Skeletal muscle tissue (tissue), 3 donors: ENCODE measurements at regions not wholly inside any gene's neighbourhood (a gene's known extent, or its start where the extent isn't known, plus 50 kb on each side); places are given as distances from the start of the nearest gene placed in this dataset.

Source experiments
- H3K27ac ChIP-seq: one replicate; pipeline ENCODE4 v1.7.0; 2013; ENCODE audit warnings: mild to moderate bottlenecking, low read depth, low read length, inconsistent platforms
- H3K27me3 ChIP-seq, 3 donors: one replicate each; pipeline ENCODE4 v1.7.0; 2013; ENCODE audit warnings: low read length in 3 of 3; ENCODE audit not compliant: control insufficient read depth in 3 of 3, insufficient read depth in 3 of 3
- H3K36me3 ChIP-seq, 3 donors: one replicate each; pipeline ENCODE4 v1.7.0; 2013; ENCODE audit warnings: low read length in 3 of 3; ENCODE audit not compliant: control insufficient read depth in 3 of 3, insufficient read depth in 3 of 3
- H3K4me1 ChIP-seq, 3 donors: one replicate each; pipeline ENCODE4 v1.7.0; 2013; ENCODE audit warnings: low read length in 3 of 3, mild to moderate bottlenecking in 3 of 3; ENCODE audit not compliant: control insufficient read depth in 3 of 3, insufficient read depth in 3 of 3
- H3K4me3 ChIP-seq, 3 donors: one replicate each; pipeline ENCODE4 v1.7.0; 2013; ENCODE audit warnings: low read length in 3 of 3
- H3K9ac ChIP-seq, 3 donors: one replicate each; pipeline ENCODE4 v1.7.0; 2013; ENCODE audit warnings: low read length in 3 of 3, mild to moderate bottlenecking in 3 of 3, moderate library complexity in 2 of 3, low read depth in 1 of 3
- H3K9me3 ChIP-seq, 3 donors: one replicate each; pipeline ENCODE4 v1.7.0; 2013; ENCODE audit warnings: low read length in 3 of 3; ENCODE audit not compliant: control insufficient read depth in 3 of 3
- donor health status: Osteomylitis.

DNA sequence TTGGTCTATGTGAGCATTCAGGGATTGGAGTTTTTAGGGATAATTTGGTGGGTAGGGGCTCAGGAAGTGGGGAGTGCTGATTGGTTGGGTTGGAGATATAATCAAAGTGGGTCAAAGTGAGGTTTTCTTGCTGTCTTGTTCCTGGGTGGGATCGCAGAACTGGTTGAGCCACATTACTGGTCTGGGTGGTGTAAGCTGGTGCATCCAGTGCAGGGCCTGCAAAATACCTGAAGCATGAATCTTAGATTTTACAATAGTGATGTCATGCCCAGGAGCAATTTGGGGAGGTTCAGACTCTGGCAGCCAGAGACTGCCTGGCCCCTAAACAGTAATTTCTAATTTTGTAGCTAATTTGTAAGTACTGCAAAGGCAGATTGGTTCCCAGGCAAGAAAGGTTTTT lies 665.6 kb upstream of the PRKX start:
- Histone ChIP-seq H3K36me3 (no peaks in the 10 kb centered on the region), H3K4me3 (no peak overlapping the region), H3K27me3 (no peaks in the 10 kb centered on the region), H3K4me1 (no peaks in the 10 kb centered on the region), H3K27ac (no peak overlapping the region), H3K9ac (no peak overlapping the region), H3K9me3 (no peaks in the 10 kb centered on the region)

DNA sequence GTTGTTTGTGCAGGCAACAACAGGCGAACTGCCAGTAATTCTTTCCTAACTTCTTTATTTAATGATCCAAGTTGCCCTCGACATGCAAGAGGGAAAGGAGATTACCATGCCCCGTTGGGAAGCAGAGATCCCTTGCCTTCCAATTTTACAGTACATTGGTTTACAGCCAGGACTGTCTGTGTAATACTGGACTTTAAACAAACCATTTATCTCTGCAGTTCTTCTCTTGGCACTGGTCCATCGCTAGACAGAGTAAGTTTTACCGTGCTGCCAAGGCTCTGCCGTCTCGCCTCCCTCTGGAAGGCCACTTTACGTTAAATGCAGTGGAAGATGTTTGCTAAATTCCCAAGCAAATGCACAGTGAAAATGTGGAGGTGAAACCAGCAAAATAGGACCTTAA lies 660.3 kb upstream of the PRKX start:
- no peak overlapping the region for H3K27ac ChIP-seq
- H3K27me3 ChIP-seq, result no peaks in the 10 kb centered on the region
- H3K9ac ChIP-seq, result no peak overlapping the region
- no peaks in the 10 kb centered on the region for H3K4me1 ChIP-seq
- no peak overlapping the region for H3K4me3 ChIP-seq
- H3K36me3 ChIP-seq, result no peaks in the 10 kb centered on the region
- no peaks in the 10 kb centered on the region for H3K9me3 ChIP-seq

DNA sequence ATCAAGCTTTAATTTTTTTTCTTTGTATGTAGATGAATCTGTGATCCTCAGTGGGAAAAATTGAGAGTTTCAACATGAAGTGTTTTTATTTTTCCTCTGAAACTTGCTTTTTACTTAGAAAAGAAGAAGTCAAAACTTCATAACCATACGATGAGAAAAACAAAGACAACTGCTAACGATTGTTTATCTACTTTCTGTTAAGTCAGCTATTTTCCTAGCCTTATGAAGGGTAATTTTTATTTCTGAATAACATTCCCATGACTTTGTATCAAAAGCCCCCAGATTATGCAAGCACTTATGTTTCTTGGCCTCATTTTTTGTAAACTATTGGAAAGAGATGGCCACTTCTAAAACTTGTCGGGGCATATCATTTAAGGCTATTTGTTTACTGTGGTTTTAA lies 645.1 kb upstream of the PRKX start:
- Histone ChIP-seq H3K4me1 (no peaks in the 10 kb centered on the region), H3K27me3 (no peaks in the 10 kb centered on the region), H3K9ac (no peak overlapping the region), H3K36me3 (no peaks in the 10 kb centered on the region), H3K27ac (no peak overlapping the region), H3K4me3 (no peak overlapping the region), H3K9me3 (no peaks in the 10 kb centered on the region)

DNA sequence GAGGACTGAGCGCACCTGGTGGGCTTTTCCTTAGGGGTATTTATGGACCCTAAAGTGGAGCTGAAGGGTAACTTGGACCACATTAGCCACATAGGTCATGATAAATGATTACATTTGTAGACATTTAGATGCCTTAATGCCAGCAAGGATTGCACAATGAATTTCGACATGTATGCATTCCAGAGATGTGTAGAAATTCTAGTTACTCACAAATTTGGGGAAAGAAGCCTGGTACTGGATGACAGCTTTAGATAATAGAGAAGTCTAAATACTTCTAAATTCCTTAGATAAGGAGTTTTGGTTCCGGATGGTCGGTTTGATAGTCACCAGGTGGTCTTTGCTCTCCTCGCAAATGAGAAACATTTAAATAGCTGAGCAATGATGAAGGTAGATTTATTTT lies 609.5 kb upstream of the PRKX start:
- Histone ChIP-seq H3K36me3 (no peaks in the 10 kb centered on the region), H3K4me1 (no peaks in the 10 kb centered on the region), H3K27ac (no peak overlapping the region), H3K9me3 (no peaks in the 10 kb centered on the region), H3K27me3 (no peaks in the 10 kb centered on the region), H3K4me3 (no peak overlapping the region), H3K9ac (no peak overlapping the region)

DNA sequence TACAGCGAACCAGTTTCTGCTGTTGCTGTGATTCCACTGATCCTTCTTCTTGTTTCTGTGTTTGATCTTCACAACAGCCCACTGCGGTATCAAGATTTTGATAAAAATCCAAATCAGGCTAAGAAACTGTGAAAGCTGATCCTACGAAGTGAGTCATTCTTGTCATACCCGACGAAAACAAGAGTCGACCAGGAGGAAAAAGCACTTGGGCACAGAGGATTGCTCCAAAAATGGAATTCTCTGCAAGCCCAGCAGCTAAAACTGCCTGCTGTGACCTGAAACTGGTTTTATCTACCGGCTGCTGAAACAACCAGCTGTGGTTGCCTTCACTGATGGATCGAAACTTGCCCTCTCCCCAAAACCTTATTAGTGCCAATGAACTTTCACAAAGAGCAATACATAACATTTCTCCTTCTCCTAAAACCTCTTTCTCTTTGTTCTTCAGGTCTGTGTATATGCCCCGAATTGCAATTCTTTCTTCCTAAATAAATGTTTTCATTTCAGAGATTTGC lies 607.0 kb upstream of the PRKX start:
- Histone ChIP-seq H3K9me3 (no peaks in the 10 kb centered on the region), H3K4me3 (no peak overlapping the region), H3K9ac (no peak overlapping the region), H3K27ac (no peak overlapping the region), H3K36me3 (no peaks in the 10 kb centered on the region), H3K4me1 (no peaks in the 10 kb centered on the region), H3K27me3 (no peaks in the 10 kb centered on the region)

DNA sequence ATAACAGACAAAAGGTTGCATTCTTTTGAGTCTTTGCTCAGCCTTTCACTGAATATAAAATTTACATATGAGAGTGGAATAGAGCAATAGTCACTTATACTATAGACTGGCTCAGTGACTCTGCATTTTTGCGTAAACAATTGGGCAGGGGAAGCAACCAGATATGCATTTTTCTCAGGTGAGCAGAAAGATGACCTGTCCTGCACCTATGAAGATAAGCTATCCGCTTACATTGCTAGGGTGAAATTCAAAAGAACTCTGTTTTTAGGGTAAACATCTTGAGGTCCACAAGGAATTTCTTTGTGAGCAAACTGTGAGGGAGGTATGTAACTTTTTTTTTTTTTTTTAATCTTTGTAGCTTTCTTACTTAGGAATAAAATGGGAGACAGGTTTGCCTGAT lies 602.4 kb upstream of the PRKX start:
- Histone ChIP-seq H3K9ac (no peak overlapping the region), H3K27ac (no peak overlapping the region), H3K4me3 (no peak overlapping the region), H3K4me1 (no peaks in the 10 kb centered on the region), H3K36me3 (no peaks in the 10 kb centered on the region), H3K9me3 (peaks cover 0 to 2% (median 0%) of the 10 kb centered on the region in 3 donors), H3K27me3 (no peaks in the 10 kb centered on the region)

DNA sequence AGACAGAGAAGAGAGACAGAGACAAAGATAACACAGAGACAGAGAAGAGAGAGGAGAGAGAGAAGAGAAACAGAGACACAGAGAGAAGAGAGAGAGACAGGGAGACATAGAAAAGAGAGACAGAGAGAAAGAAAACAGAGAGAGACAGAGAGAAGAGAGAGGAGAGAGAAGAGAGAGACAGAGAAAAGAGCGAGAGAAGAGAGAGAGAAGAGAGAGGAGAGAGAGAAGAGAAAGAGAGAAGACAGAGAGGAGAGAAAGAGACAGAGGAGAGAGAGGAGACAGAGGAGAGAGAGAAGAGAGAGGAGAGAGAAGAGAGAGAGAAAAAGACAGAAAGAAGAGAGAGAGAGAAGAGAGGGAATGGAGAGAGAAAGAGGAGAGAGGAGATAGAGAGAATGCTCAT lies 601.1 kb upstream of the PRKX start:
- H3K9ac ChIP-seq, result no peak overlapping the region
- H3K27ac ChIP-seq, result no peak overlapping the region
- H3K27me3 ChIP-seq, result no peaks in the 10 kb centered on the region
- no peak overlapping the region for H3K4me3 ChIP-seq
- H3K4me1 ChIP-seq, result no peaks in the 10 kb centered on the region
- H3K36me3 ChIP-seq, result no peaks in the 10 kb centered on the region
- H3K9me3 ChIP-seq, result peaks cover 0 to 2% (median 0%) of the 10 kb centered on the region in 3 donors

DNA sequence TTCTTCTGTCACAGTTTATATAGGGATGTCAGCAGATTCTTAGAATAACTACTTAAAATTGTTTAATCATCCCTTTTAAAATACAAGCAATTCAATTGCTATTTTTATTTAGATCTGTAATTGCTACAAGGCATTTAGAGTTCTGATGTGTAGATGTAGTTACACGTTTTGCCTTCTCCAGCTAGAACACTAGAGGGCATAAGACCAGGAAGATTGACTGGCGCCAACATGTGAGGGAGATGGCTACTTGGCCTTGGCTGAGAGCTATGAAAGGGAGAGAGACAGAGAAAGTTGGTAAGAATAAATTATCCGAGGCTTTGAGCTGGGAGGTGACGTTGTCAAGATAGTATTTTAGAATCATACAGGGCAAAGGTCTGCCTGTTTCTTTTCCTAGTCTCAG lies 563.7 kb upstream of the PRKX start:
- Histone ChIP-seq H3K36me3 (no peaks in the 10 kb centered on the region), H3K9ac (no peak overlapping the region), H3K4me1 (no peaks in the 10 kb centered on the region), H3K27ac (no peak overlapping the region), H3K4me3 (no peak overlapping the region), H3K9me3 (no peaks in the 10 kb centered on the region), H3K27me3 (no peaks in the 10 kb centered on the region)

DNA sequence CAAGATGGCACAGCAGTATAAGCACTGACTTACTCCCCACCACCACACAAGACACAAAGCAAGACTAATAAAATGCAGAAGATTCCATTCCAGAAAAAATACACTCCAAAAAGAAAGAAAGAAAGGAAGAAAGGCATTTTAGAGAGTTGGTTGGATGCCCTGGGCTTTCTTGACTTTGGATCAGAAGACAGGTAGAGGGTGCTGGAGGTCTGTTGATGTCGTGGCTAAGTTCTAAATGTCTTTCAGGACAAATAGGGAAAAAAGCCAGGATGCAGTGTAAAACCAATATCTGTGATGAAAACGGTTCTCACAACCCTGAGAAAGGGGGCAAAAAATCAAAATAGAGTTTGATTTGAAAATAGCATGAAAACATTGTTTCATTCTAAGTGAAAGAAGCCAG lies 555.2 kb upstream of the PRKX start:
- Histone ChIP-seq H3K4me3 (no peak overlapping the region), H3K4me1 (no peaks in the 10 kb centered on the region), H3K36me3 (no peaks in the 10 kb centered on the region), H3K27ac (no peak overlapping the region), H3K27me3 (no peaks in the 10 kb centered on the region), H3K9ac (no peak overlapping the region), H3K9me3 (no peaks in the 10 kb centered on the region)

DNA sequence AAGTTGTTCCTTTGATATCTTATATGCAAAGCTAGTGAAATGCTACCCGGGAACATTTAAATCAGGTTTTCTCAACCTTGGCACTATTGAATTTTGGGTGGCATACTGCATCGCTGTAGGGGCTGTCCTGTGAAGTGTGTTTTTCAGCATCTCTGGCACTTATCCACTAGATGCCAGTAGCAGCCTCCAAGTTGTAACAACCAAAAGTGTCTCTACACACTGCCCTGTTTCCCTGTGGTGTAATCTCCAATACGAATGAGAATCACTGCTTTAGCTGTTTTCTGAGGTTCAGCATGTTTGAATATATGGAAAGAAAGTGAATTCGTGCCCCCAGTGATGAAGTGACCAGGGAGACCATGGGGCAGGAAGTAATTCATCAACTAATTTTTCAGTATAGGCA lies 551.6 kb upstream of the PRKX start:
- no peaks in the 10 kb centered on the region for H3K4me1 ChIP-seq
- H3K9me3 ChIP-seq, result no peaks in the 10 kb centered on the region

More for the DNA sequence above, 551.6 kb upstream of the PRKX start:
- H3K9ac ChIP-seq, result no peak overlapping the region
- no peaks in the 10 kb centered on the region for H3K36me3 ChIP-seq
- no peak overlapping the region for H3K4me3 ChIP-seq
- no peaks in the 10 kb centered on the region for H3K27me3 ChIP-seq
- no peak overlapping the region for H3K27ac ChIP-seq
